SK-N-SH treated with all-trans-retinoic acid at 6 μM for 48 hours (cell line): ENCODE measurements at regions not wholly inside any gene's neighbourhood (a gene's known extent, or its start where the extent isn't known, plus 50 kb on each side); places are given as distances from the start of the nearest gene placed in this dataset.

Experiments
- ATAC-seq: fragments of 200-7000 bp; cut with Tn5 transposase; 3 replicates; pipeline ENCODE4 v1.9.1; 2020; ENCODE audit warnings: mild to moderate bottlenecking, moderate library complexity
- ARNTL ChIP-seq: fragments of 450-650 bp; formaldehyde crosslinking; IDR thresholded peaks from 2 replicates; pipeline ENCODE4 v1.5.0; 2020; ENCODE audit warnings: low read depth, mild to moderate bottlenecking, moderate library complexity, borderline replicate concordance
- BACH2 ChIP-seq: fragments of 250-450 bp; sonication (Bioruptor Pico); IDR thresholded peaks from 2 replicates; pipeline ENCODE4 v1.9.0; 2021; ENCODE audit warnings: mild to moderate bottlenecking, borderline replicate concordance
- CREB5 ChIP-seq: fragments of 250-450 bp; sonication (Bioruptor Pico); IDR thresholded peaks from 2 replicates; pipeline ENCODE4 v1.5.1; 2020; ENCODE audit warnings: low read depth, mild to moderate bottlenecking, moderate library complexity
- CSDC2 ChIP-seq: fragments of 250-450 bp; sonication (Bioruptor Pico); IDR thresholded peaks from 2 replicates; pipeline ENCODE4 v1.5.0; 2020; ENCODE audit warnings: mild to moderate bottlenecking, moderate library complexity
- CSRNP3 ChIP-seq: fragments of 250-450 bp; sonication (Bioruptor Pico); IDR thresholded peaks from 2 replicates; pipeline ENCODE4 v1.5.1; 2021; ENCODE audit warnings: mild to moderate bottlenecking, moderate library complexity
- ESRRG ChIP-seq: fragments of 250-450 bp; sonication (Bioruptor Pico); IDR thresholded peaks from 2 replicates; pipeline ENCODE4 v1.6.1; 2021; ENCODE audit warnings: mild to moderate bottlenecking
- GLIS3 ChIP-seq: fragments of 250-450 bp; sonication (Bioruptor Pico); IDR thresholded peaks from 2 replicates; pipeline ENCODE4 v1.5.0; 2020; ENCODE audit warnings: mild to moderate bottlenecking, moderate library complexity
- ISL1 ChIP-seq: fragments of 250-450 bp; sonication (Bioruptor Pico); IDR thresholded peaks from 2 replicates; pipeline ENCODE4 v2.1.2; 2022; ENCODE audit warnings: mild to moderate bottlenecking, moderate library complexity
- OSR1 ChIP-seq: fragments of 250-450 bp; sonication (Bioruptor Pico); IDR thresholded peaks from 2 replicates; pipeline ENCODE4 v1.8.0; 2022; ENCODE audit warnings: moderate library complexity, mild to moderate bottlenecking, inconsistent platforms
- POU6F1 ChIP-seq: fragments of 250-450 bp; sonication (Bioruptor Pico); IDR thresholded peaks from 2 replicates; pipeline ENCODE4 v1.8.0; 2021; ENCODE audit warnings: low read depth, mild to moderate bottlenecking, moderate library complexity, borderline replicate concordance
- RARB ChIP-seq: fragments of 250-450 bp; sonication (Bioruptor Pico); IDR thresholded peaks from 2 replicates; pipeline ENCODE4 v1.8.0; 2021; ENCODE audit warnings: mild to moderate bottlenecking, moderate library complexity
- SNAI2 ChIP-seq: fragments of 250-450 bp; sonication (Bioruptor Pico); IDR thresholded peaks from 2 replicates; pipeline ENCODE4 v1.5.0; 2020; ENCODE audit warnings: mild to moderate bottlenecking, moderate library complexity
- TCF4 ChIP-seq: fragments of 250-450 bp; sonication (Bioruptor Pico); IDR thresholded peaks from 2 replicates; pipeline ENCODE4 v1.8.0; 2021; ENCODE audit warnings: mild to moderate bottlenecking, moderate library complexity, borderline replicate concordance
- TOX ChIP-seq: fragments of 250-450 bp; sonication (Bioruptor Pico); IDR thresholded peaks from 2 replicates; pipeline ENCODE4 v1.8.0; 2021; ENCODE audit warnings: mild to moderate bottlenecking, moderate library complexity, borderline replicate concordance
- TSHZ2 ChIP-seq: fragments of 250-450 bp; sonication (Bioruptor Pico); IDR thresholded peaks from 2 replicates; pipeline ENCODE4 v1.5.0; 2020; ENCODE audit warnings: mild to moderate bottlenecking, moderate library complexity
- ZC3H10 ChIP-seq: fragments of 250-450 bp; sonication (Bioruptor Pico); IDR thresholded peaks from 2 replicates; pipeline ENCODE4 v1.5.1; 2021; ENCODE audit warnings: mild to moderate bottlenecking, moderate library complexity
- ZFP3 ChIP-seq: fragments of 250-450 bp; sonication (Bioruptor Pico); IDR thresholded peaks from 2 replicates; pipeline ENCODE4 v1.5.0; 2020; ENCODE audit warnings: mild to moderate bottlenecking, moderate library complexity
- ZFP30 ChIP-seq: fragments of 450-650 bp; formaldehyde crosslinking; IDR thresholded peaks from 2 replicates; pipeline ENCODE4 v1.5.0; 2022; ENCODE audit warnings: mild to moderate bottlenecking, moderate library complexity
- ZNF565 ChIP-seq: fragments of 450-650 bp; formaldehyde crosslinking; conservative IDR thresholded peaks from 2 replicates; pipeline ENCODE4 v1.5.0; 2020; ENCODE audit warnings: low read depth, mild to moderate bottlenecking, moderate library complexity
- ZNF70 ChIP-seq: fragments of 450-650 bp; formaldehyde crosslinking; IDR thresholded peaks from 2 replicates; pipeline ENCODE4 v1.5.0; 2020; ENCODE audit warnings: mild to moderate bottlenecking, moderate library complexity
- ZNF8 ChIP-seq: fragments of 450-650 bp; formaldehyde crosslinking; IDR thresholded peaks from 2 replicates; pipeline ENCODE4 v1.5.0; 2020; ENCODE audit warnings: mild to moderate bottlenecking, moderate library complexity

- TF ChIP-seq CSDC2 (CRISPR knock-in tag), result no peak
- no peak for TF ChIP-seq POU6F1 (CRISPR knock-in tag)
- no peak for TF ChIP-seq TOX (CRISPR knock-in tag)
- TF ChIP-seq ZFP3 (CRISPR knock-in tag), result no peak
- no peak for TF ChIP-seq CSRNP3
- TF ChIP-seq ZNF8, result no peak
Measured at GRCh38 chr3:182470187-182470586, 323.1 kb upstream of the ATP11B start (continued).

DNA sequence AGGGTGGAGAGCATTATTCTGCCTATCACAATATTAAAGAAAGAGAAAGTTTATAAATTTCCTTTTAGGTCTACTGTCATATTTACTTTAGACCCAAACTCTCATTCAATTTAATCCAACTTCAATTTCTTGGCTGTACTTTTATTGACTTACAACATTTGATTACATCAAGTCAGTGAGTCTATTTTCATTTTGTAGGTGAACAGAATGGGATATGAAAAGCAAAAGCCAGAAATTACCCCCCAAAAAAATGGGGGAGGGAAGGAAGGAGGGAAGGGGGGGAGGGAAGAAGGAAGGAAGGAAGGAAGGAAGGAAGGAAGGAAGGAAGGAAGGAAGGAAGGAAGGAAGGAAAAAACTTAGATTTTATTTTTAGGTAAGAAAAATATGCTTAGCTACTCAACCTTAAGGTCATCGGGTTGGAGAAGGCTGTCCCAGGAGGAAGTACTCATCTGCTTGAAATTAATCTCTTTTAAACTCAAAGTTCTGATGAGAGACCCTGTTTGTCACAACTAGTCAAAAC, 320.1 kb upstream of the ATP11B start:
- ATAC-seq, result no peak

DNA sequence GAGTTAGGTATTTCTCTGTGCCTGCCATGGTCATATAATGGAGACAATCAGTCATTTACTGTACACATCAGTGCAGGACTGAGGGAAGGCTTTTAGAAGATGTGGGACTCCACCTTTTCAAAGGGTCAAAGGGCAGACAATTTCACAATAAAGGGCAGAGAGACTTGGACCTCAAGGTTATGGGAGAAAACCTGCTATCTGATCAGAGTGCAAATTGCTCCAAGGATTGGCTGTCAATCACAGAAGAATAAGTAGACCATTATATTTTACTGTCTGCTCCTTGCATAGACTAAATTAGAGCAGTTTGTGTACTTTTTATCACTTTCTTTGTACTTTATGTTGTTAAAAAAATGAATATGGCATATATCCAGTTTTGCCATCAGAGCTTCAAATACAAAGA, 314.9 kb upstream of the ATP11B start:
- ATAC-seq, result no peak
- TF ChIP-seq OSR1 (CRISPR knock-in tag) (no peak), ESRRG (CRISPR knock-in tag) (no peak), CREB5 (no peak), ZNF70 (CRISPR knock-in tag) (no peak), ZFP3 (CRISPR knock-in tag) (no peak), ISL1 (CRISPR knock-in tag) (no peak), ARNTL (CRISPR knock-in tag) (no peak)
- TF ChIP-seq, all 23 proteins: peak for 0

More for the DNA sequence above, 320.1 kb upstream of the ATP11B start:
- TF ChIP-seq SNAI2 (CRISPR knock-in tag), result no peak
- no peak for TF ChIP-seq ISL1 (CRISPR knock-in tag)
- no peak for TF ChIP-seq TSHZ2 (CRISPR knock-in tag)
- no peak for TF ChIP-seq TOX (CRISPR knock-in tag)
- TF ChIP-seq, all 23 proteins: peak for 0

DNA sequence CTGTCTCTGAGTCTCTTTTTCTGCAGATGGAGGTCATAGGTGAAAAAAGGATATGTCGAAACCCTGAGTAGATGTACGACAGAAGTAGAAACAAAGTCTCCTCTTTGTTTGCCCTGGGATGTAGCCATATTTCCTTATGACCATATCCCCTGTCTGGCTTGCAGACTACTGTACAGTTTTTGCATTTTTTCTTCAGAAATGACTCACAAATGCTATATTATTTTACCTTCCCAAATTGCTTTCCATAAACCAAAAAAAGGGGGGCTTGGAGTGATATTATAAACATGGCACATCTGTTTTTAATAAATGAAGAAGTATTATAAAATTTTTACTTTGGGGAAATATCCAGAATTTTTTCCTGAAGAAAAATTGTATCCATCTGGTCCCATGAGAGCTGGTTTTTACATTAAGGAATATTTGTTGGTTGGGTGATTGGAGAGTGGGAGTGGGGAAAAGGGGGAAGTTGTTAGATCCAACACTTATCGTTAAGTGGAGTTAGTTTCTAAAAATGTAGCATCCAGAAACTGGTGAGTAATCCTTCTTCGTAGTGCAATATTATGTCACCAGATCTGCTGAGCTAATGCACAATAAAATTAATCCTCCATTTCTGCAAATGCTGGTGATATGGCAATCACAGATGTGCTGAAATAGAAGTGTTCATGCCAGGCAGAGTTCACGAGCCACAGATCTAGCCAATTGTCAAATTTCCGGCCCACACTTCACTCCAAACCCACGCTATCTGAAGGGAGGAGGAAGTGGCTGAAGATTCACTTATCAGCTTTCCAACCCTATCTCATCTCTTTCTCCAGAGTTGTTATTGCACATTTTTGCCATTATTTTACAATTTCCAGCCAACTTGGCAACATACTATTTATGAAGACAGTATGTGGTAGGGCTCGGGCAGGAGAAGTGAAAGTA, 313.6 kb upstream of the ATP11B start:
- TF ChIP-seq TOX (CRISPR knock-in tag) (no peak), GLIS3 (CRISPR knock-in tag) (no peak), ZNF70 (CRISPR knock-in tag) (no peak), ZNF8 (no peak), ZNF565 (CRISPR knock-in tag) (no peak), ISL1 (CRISPR knock-in tag) (no peak), CSRNP3 (no peak), ZFP3 (CRISPR knock-in tag) (no peak), CREB5 (no peak), RARB (CRISPR knock-in tag) (no peak), ZFP30 (CRISPR knock-in tag) (no peak), BACH2 (CRISPR knock-in tag) (no peak), ZC3H10 (no peak), ESRRG (CRISPR knock-in tag) (no peak), ARNTL (CRISPR knock-in tag) (no peak), TCF4 (no peak)
- ATAC-seq, result no peak
